C4-2B (cell line): ENCODE measurements at regions not wholly inside any gene's neighbourhood (a gene's known extent, or its start where the extent isn't known, plus 50 kb on each side); places are given as distances from the start of the nearest gene placed in this dataset.
"Not testable (repeated sequence)": the region's sequence is repeated elsewhere in the genome, so short reads cannot be mapped to it uniquely, and the experiment has no call there.

Experiments
- H3K27ac ChIP-seq: fragments of 450-650 bp; 2 replicates; pipeline ENCODE4 v1.5.1; 2017
- ZFX ChIP-seq: fragments of 450-650 bp; IDR thresholded peaks from 2 replicates; pipeline ENCODE4 v1.6.1; 2017
- TF ChIP-seq, protein P1 (sequence below): fragments of 450-650 bp; conservative IDR thresholded peaks from 2 replicates; pipeline ENCODE4 v1.5.1; 2017; ENCODE audit warnings: mild to moderate bottlenecking

GRCh38 chr3:130151555-130151954 lies 69.9 kb downstream of the ALG1L2 start:
- H3K27ac ChIP-seq = not testable (repeated sequence)

DNA sequence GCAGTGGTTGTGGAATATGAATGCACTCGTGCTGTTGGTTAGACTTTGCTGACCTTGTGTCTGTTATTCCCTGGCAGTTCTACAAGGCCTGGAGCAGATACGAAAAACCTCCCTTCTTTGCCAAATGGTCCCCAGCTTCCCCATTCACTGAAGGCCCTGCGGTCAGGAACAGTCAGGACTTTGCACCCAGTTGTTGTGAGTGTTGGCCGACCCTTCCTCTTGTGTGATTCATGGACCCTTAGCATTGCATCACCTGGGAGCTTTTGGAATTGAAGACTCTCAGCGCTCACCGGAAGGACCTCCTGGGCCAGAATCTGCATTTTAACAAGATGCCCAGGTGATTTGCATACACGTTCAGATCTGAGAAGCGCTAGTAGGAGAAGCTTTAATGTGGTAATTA lies 71.6 kb downstream of the ALG1L2 start:
- H3K27ac ChIP-seq = not testable (repeated sequence)

- not testable (repeated sequence) for H3K27ac ChIP-seq
These were observed 73.8 kb downstream of the ALG1L2 start for GRCh38 chr3:130155464-130155863.

GRCh38 chr3:130166856-130167255 lies 85.2 kb downstream of the ALG1L2 start:
- not testable (repeated sequence) for H3K27ac ChIP-seq

GRCh38 chr3:130175195-130175594 lies 93.6 kb downstream of the ALG1L2 start:
- H3K27ac ChIP-seq = not testable (repeated sequence)

DNA sequence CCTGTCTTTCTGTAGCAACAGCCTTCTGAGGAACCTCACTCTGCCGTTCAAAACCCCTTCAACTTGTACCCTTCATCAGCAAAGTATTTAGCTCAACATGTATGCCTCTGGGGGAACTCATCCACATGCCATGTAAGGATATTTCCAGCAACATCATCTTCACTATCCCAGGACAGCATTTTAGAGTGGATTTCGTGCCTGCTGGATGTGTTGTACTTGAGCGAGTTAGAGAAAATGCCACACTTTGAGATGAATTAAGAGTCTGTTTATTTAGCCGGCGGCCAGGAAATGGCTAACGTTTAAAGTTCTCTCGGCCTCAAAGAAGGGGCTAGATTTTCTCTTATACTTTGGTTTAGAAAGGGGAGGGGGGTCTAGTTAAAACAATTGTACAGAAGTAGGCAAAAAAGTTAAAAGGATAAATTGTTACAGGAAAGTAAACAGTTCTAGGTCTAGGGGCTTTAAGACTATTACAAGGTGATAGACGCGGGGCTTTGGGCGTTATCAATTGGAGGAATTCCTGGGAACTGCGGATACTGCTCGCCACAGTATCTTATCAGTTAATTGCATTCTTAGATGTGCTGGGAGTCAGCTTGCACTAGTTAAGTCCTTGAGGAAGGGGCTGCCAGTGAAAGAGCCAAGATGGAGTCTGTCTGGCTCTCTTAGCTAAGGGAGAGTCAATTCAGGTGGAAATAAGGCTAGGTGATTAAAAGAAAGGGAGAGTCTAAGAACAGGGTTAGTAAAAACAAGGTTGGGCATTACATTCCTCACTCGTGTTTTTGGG lies 95.0 kb downstream of the ALG1L2 start:
- not testable (repeated sequence) for H3K27ac ChIP-seq

- H3K27ac ChIP-seq = not testable (repeated sequence)
These were observed 97.2 kb downstream of the ALG1L2 start for GRCh38 chr3:130178835-130179234.

- not testable (repeated sequence) for H3K27ac ChIP-seq
These were observed 97.8 kb downstream of the ALG1L2 start for GRCh38 chr3:130179353-130179970.

GRCh38 chr3:130182475-130182874 lies 100.8 kb downstream of the ALG1L2 start:
- H3K27ac ChIP-seq = not testable (repeated sequence)

- not testable (repeated sequence) for H3K27ac ChIP-seq
These were observed 102.1 kb downstream of the ALG1L2 start for GRCh38 chr3:130183689-130184088.

DNA sequence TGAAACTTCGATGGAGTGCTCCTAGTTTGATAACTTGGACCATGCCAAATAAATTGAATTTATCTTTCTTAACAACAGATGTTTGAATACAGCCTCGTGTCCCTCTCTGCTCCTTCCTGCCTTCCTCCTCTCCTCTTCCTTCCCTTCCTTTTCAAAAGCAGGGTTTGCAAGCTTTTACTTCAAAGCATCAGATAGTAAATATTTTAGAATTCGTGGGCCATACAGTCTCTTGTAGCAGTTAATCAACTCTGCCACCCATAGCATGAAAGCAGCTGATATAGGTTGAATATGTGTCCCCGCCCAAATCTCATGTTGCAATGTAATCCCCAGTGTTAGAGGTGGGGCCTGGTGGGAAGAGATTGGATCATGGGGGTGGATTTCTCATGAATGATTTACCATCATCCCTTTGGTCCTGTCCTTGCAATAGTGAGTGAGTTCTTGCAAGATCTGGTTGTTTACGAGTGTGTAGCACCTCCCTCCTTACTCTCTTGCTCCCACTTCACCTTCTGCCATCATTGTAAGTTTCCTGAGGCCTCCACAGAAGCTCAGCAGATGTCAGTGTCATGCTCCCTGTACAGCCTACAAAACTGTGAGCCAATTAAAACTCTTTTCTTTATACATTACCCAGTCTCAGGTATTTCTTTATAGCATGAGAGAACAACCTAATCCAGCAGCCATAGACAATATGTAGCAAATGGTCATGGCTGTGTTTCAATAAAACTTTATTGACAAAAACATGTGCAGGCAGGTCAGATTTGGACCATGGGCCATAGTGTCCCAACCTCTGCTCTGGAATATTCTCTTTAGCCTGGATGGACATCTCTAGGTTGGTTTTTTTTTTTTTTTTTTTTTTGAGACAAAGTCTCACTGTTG lies 102.8 kb downstream of the ALG1L2 start:
- not testable (repeated sequence) for H3K27ac ChIP-seq

DNA sequence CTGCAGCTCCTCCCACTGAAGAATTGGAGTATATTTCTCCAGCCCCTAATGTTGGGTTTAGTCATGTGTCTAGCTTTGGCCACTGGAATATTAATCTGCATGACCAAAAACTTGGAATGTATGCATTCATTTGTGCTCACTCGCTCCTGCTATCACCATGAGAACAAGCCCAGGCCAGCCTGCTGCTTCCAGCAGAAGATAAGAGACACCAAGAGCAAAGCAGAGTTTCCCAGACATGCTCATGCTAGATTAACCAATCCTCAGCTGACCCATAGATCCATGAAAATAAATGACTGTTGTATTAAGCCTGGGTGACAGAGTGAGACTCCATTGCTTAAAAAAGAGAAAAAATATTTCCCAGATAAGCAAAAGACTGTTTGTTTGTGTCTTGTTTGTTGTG lies 119.6 kb downstream of the ALG1L2 start:
- H3K27ac ChIP-seq = not testable (repeated sequence)

- H3K27ac ChIP-seq = not testable (repeated sequence)
These were observed 122.0 kb downstream of the ALG1L2 start for GRCh38 chr3:130203633-130204032.

DNA sequence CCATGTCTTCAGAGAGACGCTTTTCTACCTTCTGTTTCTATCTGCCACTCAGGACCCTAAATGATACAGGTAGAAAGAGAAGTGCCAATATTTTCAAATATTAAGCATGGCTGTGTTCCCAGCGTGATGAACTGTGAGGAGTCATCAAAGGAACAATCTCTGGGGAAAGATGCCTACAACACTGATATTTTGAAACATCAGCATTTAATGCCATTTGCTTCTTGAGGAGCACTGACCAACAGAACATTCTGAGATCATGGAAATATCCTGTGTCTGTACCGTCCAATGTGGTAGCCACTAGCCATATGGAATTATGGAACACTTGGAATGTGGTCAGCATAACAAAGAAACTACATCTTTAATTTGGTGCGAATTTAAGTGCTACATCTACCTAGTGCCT lies 117.9 kb upstream of the COL6A5 start:
- TF ChIP-seq ZFX = no peak
- TF ChIP-seq, protein P1, sequence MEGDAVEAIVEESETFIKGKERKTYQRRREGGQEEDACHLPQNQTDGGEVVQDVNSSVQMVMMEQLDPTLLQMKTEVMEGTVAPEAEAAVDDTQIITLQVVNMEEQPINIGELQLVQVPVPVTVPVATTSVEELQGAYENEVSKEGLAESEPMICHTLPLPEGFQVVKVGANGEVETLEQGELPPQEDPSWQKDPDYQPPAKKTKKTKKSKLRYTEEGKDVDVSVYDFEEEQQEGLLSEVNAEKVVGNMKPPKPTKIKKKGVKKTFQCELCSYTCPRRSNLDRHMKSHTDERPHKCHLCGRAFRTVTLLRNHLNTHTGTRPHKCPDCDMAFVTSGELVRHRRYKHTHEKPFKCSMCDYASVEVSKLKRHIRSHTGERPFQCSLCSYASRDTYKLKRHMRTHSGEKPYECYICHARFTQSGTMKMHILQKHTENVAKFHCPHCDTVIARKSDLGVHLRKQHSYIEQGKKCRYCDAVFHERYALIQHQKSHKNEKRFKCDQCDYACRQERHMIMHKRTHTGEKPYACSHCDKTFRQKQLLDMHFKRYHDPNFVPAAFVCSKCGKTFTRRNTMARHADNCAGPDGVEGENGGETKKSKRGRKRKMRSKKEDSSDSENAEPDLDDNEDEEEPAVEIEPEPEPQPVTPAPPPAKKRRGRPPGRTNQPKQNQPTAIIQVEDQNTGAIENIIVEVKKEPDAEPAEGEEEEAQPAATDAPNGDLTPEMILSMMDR = no peak
- no peak overlapping the region for H3K27ac ChIP-seq
